K562 (cell line): ENCODE measurements at regions not wholly inside any gene's neighbourhood (a gene's known extent, or its start where the extent isn't known, plus 50 kb on each side); places are given as distances from the start of the nearest gene placed in this dataset.

Source experiments
- ARNT ChIP-seq, 2 experiments: fragments of 450-650 bp; IDR thresholded peaks; 2 replicates each; pipeline ENCODE4 v1.6.1; 2016; ENCODE audit warnings: mild to moderate bottlenecking in 1 of 2
- ATF7 ChIP-seq: fragments of 450-650 bp; IDR thresholded peaks from 2 replicates; pipeline ENCODE4 v1.7.1; 2014; ENCODE audit warnings: mild to moderate bottlenecking, moderate library complexity
- PCBP2 ChIP-seq: fragments of 200-400 bp; formaldehyde crosslinking; IDR thresholded peaks from 2 replicates; pipeline ENCODE4 v1.6.1; 2018; ENCODE audit warnings: low read length, low read depth, mild to moderate bottlenecking, moderate library complexity; ENCODE audit not compliant: poor library complexity, severe bottlenecking
- POLR2AphosphoS5 ChIP-seq: IDR thresholded peaks from 2 replicates; pipeline ENCODE4 v1.6.1; 2011; ENCODE audit warnings: mild to moderate bottlenecking, low read depth, low read length, moderate library complexity; ENCODE audit not compliant: control insufficient read depth, insufficient read depth
- SP1 ChIP-seq: sonication (generic); formaldehyde crosslinking; IDR thresholded peaks from 2 replicates; pipeline ENCODE4 v1.8.1; 2022; ENCODE audit warnings: mild to moderate bottlenecking, missing genetic modification reagents
- STAG1 ChIP-seq: sonication (generic); formaldehyde crosslinking; IDR thresholded peaks from 2 replicates; pipeline ENCODE4 v1.5.0; 2020; ENCODE audit warnings: missing genetic modification reagents, borderline replicate concordance
- XRCC5 ChIP-seq: fragments of 200-400 bp; formaldehyde crosslinking; IDR thresholded peaks from 2 replicates; pipeline ENCODE4 v1.6.1; 2017; ENCODE audit warnings: low read depth, mild to moderate bottlenecking, low read length
- ZNF175 ChIP-seq: fragments of 200-800 bp; sonication (Bioruptor generic); IDR thresholded peaks from 2 replicates; pipeline ENCODE4 v1.6.1; 2016; ENCODE audit warnings: low read depth, mild to moderate bottlenecking, missing genetic modification characterization, missing compliant biosample characterization
- ZNF586 ChIP-seq: fragments of 450-650 bp; formaldehyde crosslinking; conservative IDR thresholded peaks from 2 replicates; pipeline ENCODE4 v1.4.0; 2020; ENCODE audit warnings: mild to moderate bottlenecking, moderate library complexity
- TF ChIP-seq, protein P1 (sequence below), 3 experiments: IDR thresholded peaks in 2 of 3; conservative IDR thresholded peaks in 1 of 3; 2 replicates each; pipeline ENCODE4 v1.5.1; 2011 to 2012; ENCODE audit warnings: low read length in 3 of 3, mild to moderate bottlenecking in 3 of 3, control low read depth in 2 of 3, improper control_type of control experiment in 1 of 3, inconsistent platforms in 1 of 3, low read depth in 1 of 3, mixed read lengths in 1 of 3, moderate library complexity in 1 of 3; ENCODE audit not compliant: insufficient read depth in 2 of 3

DNA sequence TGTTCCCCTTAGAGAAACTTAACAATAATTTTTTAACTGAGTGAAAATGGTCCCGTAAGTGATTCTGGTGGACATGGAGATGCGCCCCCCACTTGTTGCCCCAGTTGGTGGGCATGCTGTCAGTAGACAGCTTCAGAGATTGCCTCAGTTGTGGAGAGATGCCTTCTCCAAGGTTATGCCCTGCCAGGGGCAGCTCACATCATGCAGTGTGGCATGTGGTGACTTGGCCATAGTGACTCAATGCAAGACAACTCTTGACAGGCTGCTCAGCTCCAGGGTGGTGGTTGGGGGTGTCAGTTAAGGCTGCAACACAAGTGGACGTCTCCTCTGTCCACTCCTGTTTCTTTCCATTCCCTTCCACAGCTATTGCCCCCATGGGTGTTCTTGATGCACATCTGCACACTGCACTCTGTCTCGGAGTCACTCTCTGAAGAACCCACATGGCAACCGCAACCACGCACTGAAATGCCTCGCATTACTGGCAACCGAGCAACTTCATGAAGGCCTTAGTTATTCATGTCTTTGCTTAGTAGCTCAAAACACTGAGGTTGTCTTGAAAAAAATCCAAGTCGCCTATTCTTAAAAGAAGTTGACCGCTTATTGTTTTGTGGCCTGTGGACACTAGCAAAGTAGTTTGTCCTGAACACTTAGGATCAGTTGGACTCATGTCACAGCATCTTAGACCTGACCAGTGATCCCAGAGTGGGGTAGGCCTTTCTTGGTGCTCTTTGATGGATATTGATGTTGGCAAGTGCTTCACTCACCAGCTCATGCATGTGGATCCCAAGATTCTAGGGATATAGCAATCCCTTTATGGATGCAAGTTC is 54.8 kb upstream of the USP1 start:
- TF ChIP-seq ARNT (IDR thresholded peaks at IDR 0.05) (no peak), ATF7 (no peak), SP1 (CRISPR knock-in tag) (no peak), ZNF586 (CRISPR knock-in tag) (no peak), PCBP2 (no peak), XRCC5 (no peak), STAG1 (CRISPR knock-in tag) (no peak), POLR2AphosphoS5 (no peak), ZNF175 (no peak)
- TF ChIP-seq, protein P1, sequence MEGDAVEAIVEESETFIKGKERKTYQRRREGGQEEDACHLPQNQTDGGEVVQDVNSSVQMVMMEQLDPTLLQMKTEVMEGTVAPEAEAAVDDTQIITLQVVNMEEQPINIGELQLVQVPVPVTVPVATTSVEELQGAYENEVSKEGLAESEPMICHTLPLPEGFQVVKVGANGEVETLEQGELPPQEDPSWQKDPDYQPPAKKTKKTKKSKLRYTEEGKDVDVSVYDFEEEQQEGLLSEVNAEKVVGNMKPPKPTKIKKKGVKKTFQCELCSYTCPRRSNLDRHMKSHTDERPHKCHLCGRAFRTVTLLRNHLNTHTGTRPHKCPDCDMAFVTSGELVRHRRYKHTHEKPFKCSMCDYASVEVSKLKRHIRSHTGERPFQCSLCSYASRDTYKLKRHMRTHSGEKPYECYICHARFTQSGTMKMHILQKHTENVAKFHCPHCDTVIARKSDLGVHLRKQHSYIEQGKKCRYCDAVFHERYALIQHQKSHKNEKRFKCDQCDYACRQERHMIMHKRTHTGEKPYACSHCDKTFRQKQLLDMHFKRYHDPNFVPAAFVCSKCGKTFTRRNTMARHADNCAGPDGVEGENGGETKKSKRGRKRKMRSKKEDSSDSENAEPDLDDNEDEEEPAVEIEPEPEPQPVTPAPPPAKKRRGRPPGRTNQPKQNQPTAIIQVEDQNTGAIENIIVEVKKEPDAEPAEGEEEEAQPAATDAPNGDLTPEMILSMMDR (IDR thresholded peaks at IDR 0.05 in 2 of 3, conservative IDR thresholded peaks at IDR 0.05 in 1 of 3; ENCODE audit: insufficient read depth in 2 of 3, low read depth in 1 of 3, low read length in 3 of 3), result no peak
